Activated CD8-positive, alpha-beta memory T cell treated with anti-CD3 and anti-CD28 coated beads, Interleukin-2, amount 10 ng/mL, durations not matched to agents 7 days and 5 days (primary cell): ENCODE measurements at regions not wholly inside any gene's neighbourhood (a gene's known extent, or its start where the extent isn't known, plus 50 kb on each side); places are given as distances from the start of the nearest gene placed in this dataset.

Experiments used
- ATAC-seq: fragments of 150-1000 bp; cut with Tn5 transposase; one replicate; pipeline ENCODE4 v1.10.0; 2021; ENCODE audit warnings: moderate library complexity
- CTCF ChIA-PET: fragments of 350-600 bp; sonication (Branson Sonifier 250); formaldehyde crosslinking; loops from one replicate; lab custom pipeline; 2021; ENCODE audit warnings: antibody characterized with exemption; lab: Charles Lee
- DNase-seq: peaks from one replicate; pipeline ENCODE4 v3.0.0-alpha.2; 2020
- H3K27ac Mint-ChIP-seq: one replicate; pipeline ENCODE4 v1.8.0; 2021; ENCODE audit warnings: mild to moderate bottlenecking, mixed read lengths
- H3K27me3 Mint-ChIP-seq: one replicate; pipeline ENCODE4 v1.8.0; 2021; ENCODE audit warnings: mixed read lengths
- H3K36me3 Mint-ChIP-seq: one replicate; pipeline ENCODE4 v1.8.0; 2021; ENCODE audit warnings: mild to moderate bottlenecking, mixed read lengths
- H3K4me1 Mint-ChIP-seq: one replicate; pipeline ENCODE4 v1.8.0; 2021; ENCODE audit warnings: mixed read lengths
- H3K4me3 Mint-ChIP-seq: one replicate; pipeline ENCODE4 v1.8.0; 2021; ENCODE audit warnings: mild to moderate bottlenecking, moderate library complexity, mixed read lengths
- H3K9me3 Mint-ChIP-seq: one replicate; pipeline ENCODE4 v1.8.0; 2022; ENCODE audit warnings: low read depth, mixed read lengths

GRCh38 chr1:193754151-193754550 lies 567.7 kb upstream of the B3GALT2 start:
- H3K36me3 Mint-ChIP-seq: peaks cover 10% of the 10 kb centered on the region
- H3K27ac Mint-ChIP-seq: no peak overlapping the region
- no peak for DNase-seq
- H3K27me3 Mint-ChIP-seq: no peaks in the 10 kb centered on the region
- H3K9me3 Mint-ChIP-seq: peaks cover 6% of the 10 kb centered on the region
- CTCF ChIA-PET: interaction anchor here (1.6 kb wide), 1 partner anchor 23 kb away, joined by 3 read pairs; no protein-coding TSS in a partner anchor
- ATAC-seq: no peak
- H3K4me1 Mint-ChIP-seq: peaks cover 1% of the 10 kb centered on the region
- no peak overlapping the region for H3K4me3 Mint-ChIP-seq

GRCh38 chr1:193753038-193753756 lies 566.8 kb upstream of the B3GALT2 start:
- H3K36me3 Mint-ChIP-seq: peaks cover 10% of the 10 kb centered on the region
- no peak overlapping the region for H3K4me3 Mint-ChIP-seq
- no peaks in the 10 kb centered on the region for H3K27me3 Mint-ChIP-seq
- ATAC-seq (no peak), DNase-seq (no peak)
- H3K9me3 Mint-ChIP-seq: peaks cover 6% of the 10 kb centered on the region
- peaks cover 1% of the 10 kb centered on the region for H3K4me1 Mint-ChIP-seq
- CTCF ChIA-PET: no interaction called here
- no peak overlapping the region for H3K27ac Mint-ChIP-seq

GRCh38 chr1:193749868-193750267 lies 563.5 kb upstream of the B3GALT2 start:
- CTCF ChIA-PET: no interaction called here
- DNase-seq: no peak
- Mint-ChIP-seq H3K27ac (no peak overlapping the region), H3K4me1 (no peaks in the 10 kb centered on the region), H3K27me3 (no peaks in the 10 kb centered on the region), H3K36me3 (no peaks in the 10 kb centered on the region), H3K4me3 (no peak overlapping the region), H3K9me3 (no peaks in the 10 kb centered on the region)
- ATAC-seq: no peak

- Mint-ChIP-seq H3K9me3 (no peaks in the 10 kb centered on the region), H3K36me3 (no peaks in the 10 kb centered on the region), H3K27me3 (no peaks in the 10 kb centered on the region), H3K27ac (no peak overlapping the region), H3K4me3 (no peak overlapping the region), H3K4me1 (no peaks in the 10 kb centered on the region)
- no peak for ATAC-seq
- no peak for DNase-seq
- CTCF ChIA-PET: interaction anchor here (0.9 kb wide), 1 partner anchor 12 kb away, joined by 3 read pairs; no protein-coding TSS in a partner anchor
Measured at GRCh38 chr1:193747579-193747978, 561.2 kb upstream of the B3GALT2 start.

GRCh38 chr1:193741228-193741627 lies 554.8 kb upstream of the B3GALT2 start:
- ATAC-seq (no peak), DNase-seq (no peak)
- Mint-ChIP-seq H3K36me3 (no peaks in the 10 kb centered on the region), H3K4me1 (peaks cover 2% of the 10 kb centered on the region), H3K27me3 (no peaks in the 10 kb centered on the region), H3K4me3 (no peak overlapping the region), H3K9me3 (no peaks in the 10 kb centered on the region), H3K27ac (no peak overlapping the region)
- CTCF ChIA-PET: no interaction called here

GRCh38 chr1:193740762-193741161 lies 554.3 kb upstream of the B3GALT2 start:
- H3K4me3 Mint-ChIP-seq: no peak overlapping the region
- no peaks in the 10 kb centered on the region for H3K9me3 Mint-ChIP-seq
- H3K4me1 Mint-ChIP-seq: peaks cover 2% of the 10 kb centered on the region
- ATAC-seq (no peak), DNase-seq (no peak)
- no peaks in the 10 kb centered on the region for H3K36me3 Mint-ChIP-seq
- CTCF ChIA-PET: no interaction called here
- no peaks in the 10 kb centered on the region for H3K27me3 Mint-ChIP-seq
- no peak overlapping the region for H3K27ac Mint-ChIP-seq

GRCh38 chr1:193736507-193736906 lies 550.1 kb upstream of the B3GALT2 start:
- Mint-ChIP-seq H3K36me3 (no peaks in the 10 kb centered on the region), H3K9me3 (no peaks in the 10 kb centered on the region), H3K27me3 (no peaks in the 10 kb centered on the region), H3K4me3 (no peak overlapping the region), H3K4me1 (peaks cover 2% of the 10 kb centered on the region), H3K27ac (no peak overlapping the region)
- DNase-seq (no peak), ATAC-seq (no peak)
- CTCF ChIA-PET: interaction anchor here (1.0 to 1.2 kb wide), 2 partner anchors 10 to 20 kb away, joined by 3 read pairs; no protein-coding TSS in a partner anchor

- Mint-ChIP-seq H3K4me3 (no peak overlapping the region), H3K4me1 (peaks cover 2% of the 10 kb centered on the region), H3K36me3 (no peaks in the 10 kb centered on the region), H3K27me3 (no peaks in the 10 kb centered on the region), H3K27ac (no peak overlapping the region), H3K9me3 (no peaks in the 10 kb centered on the region)
- ATAC-seq (no peak), DNase-seq (no peak)
- CTCF ChIA-PET: no interaction called here
Measured at GRCh38 chr1:193733674-193734073, 547.3 kb upstream of the B3GALT2 start.

- Mint-ChIP-seq H3K4me1 (no peaks in the 10 kb centered on the region), H3K36me3 (no peaks in the 10 kb centered on the region), H3K27ac (no peak overlapping the region), H3K9me3 (no peaks in the 10 kb centered on the region), H3K27me3 (no peaks in the 10 kb centered on the region), H3K4me3 (no peak overlapping the region)
- CTCF ChIA-PET: no interaction called here
- ATAC-seq (no peak), DNase-seq (no peak)
Measured at GRCh38 chr1:193730017-193730416, 543.6 kb upstream of the B3GALT2 start.

GRCh38 chr1:193729429-193729828 lies 543.0 kb upstream of the B3GALT2 start:
- no peaks in the 10 kb centered on the region for H3K4me1 Mint-ChIP-seq
- no peaks in the 10 kb centered on the region for H3K27me3 Mint-ChIP-seq
- no peaks in the 10 kb centered on the region for H3K36me3 Mint-ChIP-seq
- no peak overlapping the region for H3K4me3 Mint-ChIP-seq
- CTCF ChIA-PET: no interaction called here
- H3K9me3 Mint-ChIP-seq: no peaks in the 10 kb centered on the region
- DNase-seq (no peak), ATAC-seq (no peak)
- H3K27ac Mint-ChIP-seq: no peak overlapping the region

- Mint-ChIP-seq H3K36me3 (no peaks in the 10 kb centered on the region), H3K4me1 (no peaks in the 10 kb centered on the region), H3K4me3 (no peak overlapping the region), H3K27ac (no peak overlapping the region), H3K9me3 (no peaks in the 10 kb centered on the region), H3K27me3 (no peaks in the 10 kb centered on the region)
- ATAC-seq (no peak), DNase-seq (no peak)
- CTCF ChIA-PET: no interaction called here
Measured at GRCh38 chr1:193727850-193728249, 541.4 kb upstream of the B3GALT2 start.

- H3K27ac Mint-ChIP-seq: no peak overlapping the region
- DNase-seq (no peak), ATAC-seq (no peak)
- no peaks in the 10 kb centered on the region for H3K4me1 Mint-ChIP-seq
- no peaks in the 10 kb centered on the region for H3K9me3 Mint-ChIP-seq
- H3K36me3 Mint-ChIP-seq: no peaks in the 10 kb centered on the region
- CTCF ChIA-PET: interaction anchor here (0.9 to 1.9 kb wide), 3 partner anchors 9 to 30 kb away, joined by 3 to 4 read pairs (median 3); no protein-coding TSS in a partner anchor
- H3K27me3 Mint-ChIP-seq: no peaks in the 10 kb centered on the region
- H3K4me3 Mint-ChIP-seq: no peak overlapping the region
Measured at GRCh38 chr1:193726722-193727121, 540.3 kb upstream of the B3GALT2 start.

- H3K36me3 Mint-ChIP-seq: peaks cover 2% of the 10 kb centered on the region
- H3K4me1 Mint-ChIP-seq: peaks cover 6% of the 10 kb centered on the region
- CTCF ChIA-PET: no interaction called here
- no peak for DNase-seq
- peaks cover 5% of the 10 kb centered on the region for H3K9me3 Mint-ChIP-seq
- no peaks in the 10 kb centered on the region for H3K27me3 Mint-ChIP-seq
- no peak for ATAC-seq
- no peak overlapping the region for H3K4me3 Mint-ChIP-seq
- H3K27ac Mint-ChIP-seq: no peak overlapping the region
Measured at GRCh38 chr1:193712392-193712791, 526.0 kb upstream of the B3GALT2 start.

GRCh38 chr1:193709607-193710006 lies 523.2 kb upstream of the B3GALT2 start:
- DNase-seq (no peak), ATAC-seq (no peak)
- no peak overlapping the region for H3K27ac Mint-ChIP-seq
- peaks cover 4% of the 10 kb centered on the region for H3K36me3 Mint-ChIP-seq
- H3K4me3 Mint-ChIP-seq: no peak overlapping the region
- CTCF ChIA-PET: no interaction called here
- H3K9me3 Mint-ChIP-seq: peaks cover 5% of the 10 kb centered on the region
- no peaks in the 10 kb centered on the region for H3K27me3 Mint-ChIP-seq
- H3K4me1 Mint-ChIP-seq: peaks cover 7% of the 10 kb centered on the region
